Neuronal stem cell (in vitro differentiated cells): ENCODE measurements at regions not wholly inside any gene's neighbourhood (a gene's known extent, or its start where the extent isn't known, plus 50 kb on each side); places are given as distances from the start of the nearest gene placed in this dataset.

Experiments used
- DNase-seq: peaks from one replicate; pipeline ENCODE4 v3.0.0-alpha.2; 2013; ENCODE audit warnings: low spot score
- H2AFZ ChIP-seq: one replicate; pipeline ENCODE4 v1.6.1; 2013; ENCODE audit warnings: mild to moderate bottlenecking, low read length, inconsistent platforms
- H2AK5ac ChIP-seq: 2 replicates; pipeline ENCODE4 v1.6.1; 2013; ENCODE audit warnings: low read depth, mild to moderate bottlenecking, inconsistent platforms, low read length, moderate library complexity, mixed read lengths
- H2BK120ac ChIP-seq: 2 replicates; pipeline ENCODE4 v1.6.1; 2013; ENCODE audit warnings: low read depth, mild to moderate bottlenecking, inconsistent platforms, low read length, moderate library complexity, mixed read lengths
- H2BK12ac ChIP-seq: one replicate; pipeline ENCODE4 v1.6.1; 2013; ENCODE audit warnings: low read length, inconsistent platforms
- H2BK15ac ChIP-seq: 2 replicates; pipeline ENCODE4 v1.6.1; 2013; ENCODE audit warnings: mild to moderate bottlenecking, low read length, inconsistent platforms, mixed read lengths
- H2BK5ac ChIP-seq: one replicate; pipeline ENCODE4 v1.6.1; 2013; ENCODE audit warnings: inconsistent platforms, mild to moderate bottlenecking, low read length, moderate library complexity
- H3K14ac ChIP-seq: one replicate; pipeline ENCODE4 v1.6.1; 2013; ENCODE audit warnings: low read length, inconsistent platforms
- H3K18ac ChIP-seq: 2 replicates; pipeline ENCODE4 v1.6.1; 2013; ENCODE audit warnings: low read length, inconsistent platforms
- H3K23ac ChIP-seq: 2 replicates; pipeline ENCODE4 v1.6.1; 2013; ENCODE audit warnings: low read depth, mild to moderate bottlenecking, mixed read lengths, low read length, inconsistent platforms; ENCODE audit not compliant: poor library complexity
- H3K27ac ChIP-seq: replicated peaks from 3 replicates; pipeline ENCODE4 v1.5.1; 2013; ENCODE audit warnings: low read length, inconsistent platforms
- H3K27me3 ChIP-seq, 3 experiments: 2 replicates each; pipeline ENCODE4 v1.6.1; 2013; ENCODE audit warnings: low read length in 3 of 3, mild to moderate bottlenecking in 2 of 3, inconsistent platforms in 1 of 3, low read depth in 1 of 3, mixed read lengths in 1 of 3, moderate library complexity in 1 of 3; ENCODE audit not compliant: control insufficient read depth in 3 of 3, insufficient read depth in 3 of 3
- H3K36me3 ChIP-seq, 2 donors: replicated peaks in 1 of 2; 2 replicates each; pipeline ENCODE4 v1.6.1; 2013; ENCODE audit warnings: low read length in 2 of 2; ENCODE audit not compliant: control insufficient read depth in 2 of 2, insufficient read depth in 2 of 2
- H3K4ac ChIP-seq: 2 replicates; pipeline ENCODE4 v1.6.1; 2013; ENCODE audit warnings: inconsistent platforms, mild to moderate bottlenecking, low read length, moderate library complexity
- H3K4me1 ChIP-seq, 2 donors: 1 replicate in 1 of 2; 2 replicates in 1 of 2; pipeline ENCODE4 v1.6.1; 2013; ENCODE audit warnings: low read length in 2 of 2, low read depth in 1 of 2; ENCODE audit not compliant: control insufficient read depth in 2 of 2, insufficient read depth in 1 of 2
- H3K4me2 ChIP-seq: one replicate; pipeline ENCODE4 v1.6.1; 2013; ENCODE audit warnings: mild to moderate bottlenecking, low read length, inconsistent platforms; ENCODE audit not compliant: insufficient read depth, poor library complexity, severe bottlenecking
- H3K4me3 ChIP-seq, 2 donors: 2 replicates each; pipeline ENCODE4 v1.5.1; 2013; ENCODE audit warnings: low read length in 2 of 2, mild to moderate bottlenecking in 2 of 2, inconsistent platforms in 1 of 2, moderate library complexity in 1 of 2
- H3K79me1 ChIP-seq: one replicate; pipeline ENCODE4 v1.6.1; 2013; ENCODE audit warnings: low read depth, mild to moderate bottlenecking, inconsistent platforms, low read length, moderate library complexity
- H3K9ac ChIP-seq: one replicate; pipeline ENCODE4 v1.6.1; 2013; ENCODE audit warnings: mild to moderate bottlenecking, low read depth, low read length, inconsistent platforms; ENCODE audit not compliant: poor library complexity
- H3K9me3 ChIP-seq, 2 donors: replicated peaks in 1 of 2; 2 replicates each; pipeline versions ENCODE3 to v1.6.1; 2013; ENCODE audit warnings: low read length in 2 of 2, mild to moderate bottlenecking in 2 of 2, inconsistent platforms in 1 of 2, low read depth in 1 of 2, mixed read lengths in 1 of 2, moderate library complexity in 1 of 2; ENCODE audit not compliant: control insufficient read depth in 2 of 2, insufficient read depth in 1 of 2
- H4K8ac ChIP-seq: one replicate; pipeline ENCODE4 v1.6.1; 2013; ENCODE audit warnings: low read depth, mild to moderate bottlenecking, inconsistent platforms, low read length, moderate library complexity
- H4K91ac ChIP-seq: one replicate; pipeline ENCODE4 v1.6.1; 2013; ENCODE audit warnings: low read length, low read depth, mild to moderate bottlenecking, inconsistent platforms; ENCODE audit not compliant: poor library complexity
- WGBS, 2 donors: extraction: QIAGEN DNeasy Blood & Tissue Kit; methylation state at CpG; one replicate each; pipeline ENCODE4 v1.1.7; 2013; ENCODE audit warnings: missing lambda C conversion rate in 2 of 2, mixed read lengths in 1 of 2; ENCODE audit not compliant: insufficient read length in 2 of 2, insufficient replicate concordance in 1 of 2; ENCODE audit errors: extremely low coverage in 2 of 2; 5-methylcytosine and 5-hydroxymethylcytosine counted together

DNA sequence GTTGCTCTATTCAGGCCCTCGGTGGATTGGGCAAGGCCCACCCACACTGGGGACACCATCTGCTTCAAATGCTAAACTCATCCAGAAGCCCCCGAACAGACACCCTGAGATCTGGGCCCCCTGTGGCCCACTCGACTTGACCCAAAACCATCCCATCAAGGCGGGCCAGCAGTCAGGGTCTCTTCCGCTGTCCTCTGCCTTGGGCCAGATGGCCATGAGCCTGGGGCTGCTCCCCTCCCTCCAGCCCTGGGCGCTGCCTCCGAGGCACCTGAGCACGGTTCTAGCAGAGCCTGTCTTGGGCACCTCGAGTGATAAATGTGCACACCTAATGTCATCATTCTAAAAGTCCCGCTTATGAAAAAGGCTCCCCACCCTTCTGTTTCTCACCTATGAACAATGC is 449.4 kb downstream of the TCERG1L start:
- H2AFZ ChIP-seq = no peak overlapping the region
- no CpG with 5 or more reads among the region's 10 CpGs for WGBS, 2 donors
- no peak overlapping the region for H4K8ac ChIP-seq
- H3K18ac ChIP-seq = no peak overlapping the region
- no peaks in the 10 kb centered on the region for H3K27me3 ChIP-seq
- no peak overlapping the region for H2BK5ac ChIP-seq
- no peak for DNase-seq
- H3K9me3 ChIP-seq = no peaks in the 10 kb centered on the region
- H3K4me1 ChIP-seq = peaks cover 0 to 2% of the 10 kb centered on the region in 2 donors
- no peaks in the 10 kb centered on the region for H3K79me1 ChIP-seq
- H3K14ac ChIP-seq = no peak overlapping the region
- H3K23ac ChIP-seq = no peak overlapping the region
- H3K4me2 ChIP-seq = no peak overlapping the region
- H3K4me3 ChIP-seq = no peak overlapping the region
- no peak overlapping the region for H2BK12ac ChIP-seq
- H4K91ac ChIP-seq = no peak overlapping the region
- H3K9ac ChIP-seq = no peak overlapping the region
- H3K4ac ChIP-seq = no peak overlapping the region
- no peak overlapping the region for H2BK120ac ChIP-seq
- H3K27ac ChIP-seq = no peak overlapping the region
- no peak overlapping the region for H2AK5ac ChIP-seq
- no peaks in the 10 kb centered on the region for H3K36me3 ChIP-seq
- no peak overlapping the region for H2BK15ac ChIP-seq

DNA sequence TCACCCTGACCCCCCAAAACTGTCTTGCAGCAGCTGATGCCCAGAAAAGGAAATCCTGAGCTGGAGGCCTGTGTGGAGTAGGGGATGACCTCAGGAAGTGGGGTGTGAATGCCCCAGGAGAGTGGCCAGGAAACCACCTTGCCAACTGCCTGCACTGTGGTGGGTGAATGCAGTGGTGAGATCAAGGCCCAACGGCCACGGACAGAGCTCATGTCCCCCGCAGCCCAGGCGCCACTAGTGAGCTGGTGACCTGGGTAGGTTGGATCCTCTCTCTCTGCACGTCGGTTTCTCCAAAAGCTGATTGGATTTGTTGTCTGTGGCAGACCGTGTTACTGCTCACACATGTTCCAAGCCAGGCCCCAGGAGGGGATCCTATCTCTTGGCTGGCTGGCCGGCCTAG is 448.9 kb downstream of the TCERG1L start:
- Histone ChIP-seq H3K4ac (no peak overlapping the region), H3K4me1 (peaks cover 0 to 2% of the 10 kb centered on the region in 2 donors), H2BK5ac (no peak overlapping the region), H3K79me1 (no peaks in the 10 kb centered on the region), H2AK5ac (no peak overlapping the region), H3K18ac (peak overlapping the region; percentile 32), H3K36me3 (no peaks in the 10 kb centered on the region), H3K27ac (no peak overlapping the region), H2BK12ac (no peak overlapping the region), H2BK15ac (no peak overlapping the region), H4K8ac (no peak overlapping the region), H4K91ac (no peak overlapping the region), H2AFZ (no peak overlapping the region), H3K4me3 (no peak overlapping the region), H3K9ac (no peak overlapping the region), H2BK120ac (no peak overlapping the region), H3K27me3 (no peaks in the 10 kb centered on the region), H3K9me3 (no peaks in the 10 kb centered on the region), H3K23ac (no peak overlapping the region), H3K4me2 (no peak overlapping the region), H3K14ac (no peak overlapping the region)
- no CpG with 5 or more reads among the region's 8 CpGs for WGBS, 2 donors
- no peak for DNase-seq

DNA sequence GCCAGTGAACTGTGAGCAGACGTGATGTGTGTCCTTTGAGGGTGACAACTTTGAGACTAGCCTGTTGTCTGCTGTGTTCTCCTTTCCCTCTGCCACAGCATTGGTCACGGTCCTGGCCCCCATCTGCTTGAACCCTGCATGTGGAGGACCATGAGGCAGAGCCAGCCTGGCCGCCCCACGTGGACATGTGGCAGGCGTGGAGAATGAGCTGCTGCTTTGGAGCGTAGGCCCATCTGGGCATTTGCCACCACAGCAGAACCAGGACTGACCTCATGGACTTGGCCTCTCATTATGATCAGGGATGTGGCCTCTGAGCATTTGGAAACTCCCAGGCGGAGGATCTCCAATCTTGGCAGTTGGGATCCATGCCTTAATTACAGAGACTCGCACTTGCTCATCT is 448.5 kb downstream of the TCERG1L start:
- Histone ChIP-seq H2BK15ac (no peak overlapping the region), H3K36me3 (no peaks in the 10 kb centered on the region), H4K8ac (no peak overlapping the region), H4K91ac (no peak overlapping the region), H3K4ac (no peak overlapping the region), H3K79me1 (no peaks in the 10 kb centered on the region), H2AK5ac (no peak overlapping the region), H3K27me3 (no peaks in the 10 kb centered on the region), H3K4me1 (peaks cover 0 to 2% of the 10 kb centered on the region in 2 donors), H3K18ac (peak overlapping the region; percentile 32), H3K14ac (no peak overlapping the region), H3K4me3 (peak overlapping the region in 1 of 2 donors; percentile 1), H3K27ac (no peak overlapping the region), H3K9me3 (no peaks in the 10 kb centered on the region), H3K4me2 (no peak overlapping the region), H2BK5ac (no peak overlapping the region), H2AFZ (no peak overlapping the region), H3K9ac (peak overlapping the region; percentile 68), H2BK12ac (no peak overlapping the region), H2BK120ac (no peak overlapping the region), H3K23ac (no peak overlapping the region)
- WGBS, 2 donors = no CpG with 5 or more reads among the region's 8 CpGs
- no peak for DNase-seq

DNA sequence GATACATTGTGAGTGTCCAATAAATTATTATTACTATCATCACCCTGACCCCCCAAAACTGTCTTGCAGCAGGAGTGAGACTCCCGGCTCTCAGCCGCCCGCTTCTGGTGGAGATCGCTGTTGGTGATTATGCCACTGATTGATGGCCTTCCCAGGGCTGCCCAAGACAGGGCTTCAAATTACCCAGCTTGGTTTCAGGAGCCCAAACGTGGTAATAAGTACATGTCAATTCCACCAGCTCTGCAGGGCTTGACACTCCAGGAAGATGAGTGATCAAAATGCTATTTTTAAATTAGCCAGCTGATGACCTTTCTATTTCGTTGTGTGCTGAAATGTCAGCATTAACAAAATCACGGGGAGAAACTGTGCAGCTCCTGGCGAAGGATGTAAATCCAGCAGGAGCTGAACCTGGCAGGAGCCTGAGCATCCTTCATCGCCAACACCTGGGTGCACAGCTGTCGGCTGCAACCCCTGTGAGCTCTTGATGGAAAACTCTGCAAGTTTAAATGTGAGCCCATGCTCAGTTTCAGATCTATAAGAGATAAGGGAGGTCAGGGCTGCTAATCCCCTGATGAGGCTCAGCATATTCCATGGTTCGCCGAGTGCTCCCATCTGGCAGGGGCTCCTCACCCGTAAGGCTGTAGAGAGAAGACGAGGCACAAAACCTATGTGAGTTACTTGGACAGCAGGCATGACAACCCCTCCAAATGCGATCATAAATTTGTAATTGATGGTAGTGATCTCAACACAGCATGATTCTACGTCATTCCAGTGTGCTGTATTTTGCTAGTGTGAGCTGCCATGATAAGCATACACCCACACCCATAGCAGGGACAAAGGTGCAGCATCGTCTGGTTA is 446.3 kb downstream of the TCERG1L start:
- H3K9me3 ChIP-seq = no peaks in the 10 kb centered on the region
- no peak overlapping the region for H2AK5ac ChIP-seq
- H3K4me3 ChIP-seq = no peak overlapping the region
- DNase-seq = no peak
- no peak overlapping the region for H3K9ac ChIP-seq
- no peak overlapping the region for H4K91ac ChIP-seq
- H3K27ac ChIP-seq = no peak overlapping the region
- no peak overlapping the region for H2BK12ac ChIP-seq
- no peak overlapping the region for H2BK5ac ChIP-seq
- H2BK120ac ChIP-seq = no peak overlapping the region
- H2AFZ ChIP-seq = no peak overlapping the region
- H3K4ac ChIP-seq = no peak overlapping the region
- no peaks in the 10 kb centered on the region for H3K4me1 ChIP-seq
- no peaks in the 10 kb centered on the region for H3K27me3 ChIP-seq
- no peak overlapping the region for H3K14ac ChIP-seq
- H3K18ac ChIP-seq = no peak overlapping the region
- H3K4me2 ChIP-seq = no peak overlapping the region
- H3K23ac ChIP-seq = no peak overlapping the region
- no peaks in the 10 kb centered on the region for H3K36me3 ChIP-seq
- H2BK15ac ChIP-seq = no peak overlapping the region
- WGBS, 2 donors = no CpG with 5 or more reads among the region's 17 CpGs
- H4K8ac ChIP-seq = no peak overlapping the region
- no peaks in the 10 kb centered on the region for H3K79me1 ChIP-seq
